HFF-Myc (cell line): ENCODE measurements at regions not wholly inside any gene's neighbourhood (a gene's known extent, or its start where the extent isn't known, plus 50 kb on each side); places are given as distances from the start of the nearest gene placed in this dataset.

Experiments
- DNase-seq: peaks from one replicate; pipeline ENCODE4 v3.0.0-alpha.2; 2011; ENCODE audit warnings: low read depth; ENCODE audit errors: extremely low read depth
- H3K4me3 ChIP-seq: replicated peaks from 2 replicates; pipeline ENCODE4 v1.5.1; 2011; ENCODE audit warnings: low read depth, mild to moderate bottlenecking, control low read depth, low read length
- CTCF ChIP-seq: IDR thresholded peaks from 2 replicates; pipeline ENCODE4 v1.5.1; 2012; ENCODE audit warnings: mild to moderate bottlenecking, low read depth, low read length, control low read depth; ENCODE audit errors: missing control alignments

DNA sequence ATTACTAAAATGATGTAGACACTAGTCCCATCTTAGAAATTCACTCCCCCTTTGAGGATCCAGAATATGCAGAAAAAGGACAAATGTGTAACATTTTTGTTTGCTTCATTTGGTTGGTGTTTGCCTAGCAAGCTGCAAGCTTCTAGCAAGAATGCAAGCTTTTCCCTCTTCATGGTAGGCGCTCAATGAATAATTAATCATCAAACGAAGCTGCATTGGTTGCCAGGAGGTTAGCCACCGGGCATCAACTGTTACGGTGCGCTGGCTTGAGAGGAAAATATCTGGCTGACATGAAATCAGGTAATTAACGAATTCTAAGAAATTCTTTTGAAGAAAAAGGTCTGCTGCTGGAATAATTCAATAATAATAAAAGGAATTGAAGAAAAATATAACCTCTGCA, 341.0 kb upstream of the KYNU start:
- no peak overlapping the region for H3K4me3 ChIP-seq
- no peak for TF ChIP-seq CTCF
- no peak for DNase-seq

DNA sequence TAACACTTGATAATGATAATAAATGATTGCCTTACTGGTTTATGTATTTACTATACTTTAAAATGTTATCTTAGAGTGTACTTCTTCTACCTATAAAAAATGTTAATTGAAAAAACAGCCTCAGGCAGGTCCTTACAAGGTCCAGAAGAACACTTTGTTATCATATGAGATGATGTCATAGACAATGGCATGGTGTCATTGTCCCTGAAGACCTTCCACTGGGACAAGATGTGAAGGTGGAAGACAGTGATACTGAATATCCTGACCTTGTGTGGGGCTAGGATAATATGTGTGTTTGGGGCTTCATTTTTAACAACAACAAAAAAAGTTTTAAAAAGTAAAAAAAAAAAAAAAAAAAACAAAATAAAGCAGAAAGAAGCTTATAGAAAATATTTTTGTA, 342.2 kb upstream of the KYNU start:
- DNase-seq, result no peak
- no peak for TF ChIP-seq CTCF
- H3K4me3 ChIP-seq, result no peak overlapping the region

- no peak for TF ChIP-seq CTCF
- no peak overlapping the region for H3K4me3 ChIP-seq
- no peak for DNase-seq
These were observed 344.3 kb upstream of the KYNU start for GRCh38 chr2:142533177-142533576.

GRCh38 chr2:142531377-142531776, 346.1 kb upstream of the KYNU start:
- TF ChIP-seq CTCF, result no peak
- no peak for DNase-seq
- H3K4me3 ChIP-seq, result no peak overlapping the region

- TF ChIP-seq CTCF, result no peak
- DNase-seq, result no peak
- H3K4me3 ChIP-seq, result no peak overlapping the region
These were observed 351.7 kb upstream of the KYNU start for GRCh38 chr2:142525720-142526119.

DNA sequence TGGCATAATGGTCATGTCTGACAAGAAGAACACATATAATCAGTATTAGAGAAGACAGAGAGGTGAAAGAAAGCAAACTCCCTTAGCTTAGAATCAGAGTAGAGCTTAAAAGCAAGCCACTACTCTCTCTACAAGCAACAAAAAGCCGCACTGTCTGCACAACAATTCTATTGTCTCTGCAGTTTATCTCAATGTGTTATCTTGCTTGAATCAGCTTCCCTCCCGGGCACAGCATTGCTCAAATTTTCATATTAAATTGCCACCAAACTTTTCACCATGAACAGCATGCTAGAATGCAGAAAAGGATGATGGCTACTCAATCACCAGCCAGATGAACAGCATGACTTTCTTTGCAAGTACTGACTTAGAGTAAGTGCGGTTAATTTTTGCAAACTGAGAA, 356.0 kb upstream of the KYNU start:
- no peak overlapping the region for H3K4me3 ChIP-seq
- no peak for DNase-seq
- no peak for TF ChIP-seq CTCF

DNA sequence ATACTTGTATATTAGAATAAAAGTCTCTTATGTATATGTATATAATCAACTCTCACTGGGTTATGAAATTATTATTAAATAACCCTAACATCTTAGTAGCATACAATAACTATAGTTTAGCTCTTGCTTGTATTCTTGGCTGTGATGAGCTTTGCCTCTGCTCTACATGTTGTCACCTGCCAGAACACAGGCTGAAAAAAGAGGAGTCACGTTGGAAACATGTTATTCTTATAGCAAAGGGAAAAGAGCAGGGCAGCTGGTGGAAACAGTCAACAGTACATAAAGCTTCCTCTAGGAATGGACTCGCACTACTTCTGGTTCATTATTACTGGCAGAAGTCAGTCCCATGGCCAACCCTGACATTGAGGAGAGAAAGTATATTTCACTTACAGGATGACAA, 362.0 kb upstream of the KYNU start:
- H3K4me3 ChIP-seq, result no peak overlapping the region
- TF ChIP-seq CTCF, result no peak
- DNase-seq, result no peak
